ENCODE measurements at regions not wholly inside any gene's neighbourhood (a gene's known extent, or its start where the extent isn't known, plus 50 kb on each side); places are given as distances from the start of the nearest gene placed in this dataset.

DNA sequence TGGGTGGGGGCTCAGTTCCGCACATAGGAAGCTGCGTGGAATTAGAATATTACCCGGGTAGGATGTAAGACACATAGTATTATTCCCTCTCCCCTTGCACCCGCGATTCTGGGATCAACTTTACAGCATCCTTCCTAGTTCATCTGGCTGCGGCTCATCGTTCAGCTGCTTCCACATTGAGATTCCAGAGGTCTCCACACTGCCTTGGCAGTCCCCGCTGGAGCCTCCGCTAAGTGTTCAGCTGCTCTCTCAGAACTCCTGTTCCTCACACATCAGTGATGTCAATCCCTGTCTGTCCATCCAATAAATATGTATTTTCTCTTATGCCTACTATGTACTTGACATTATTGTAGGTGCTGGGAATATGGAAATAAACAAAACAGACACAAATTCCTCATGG lies 135.6 kb upstream of the SYT6 start:
- ATAC-seq (no peak), DNase-seq (no peak)
- WGBS, result 66% methylated on average over 9 of the region's 9 CpGs
- Histone ChIP-seq H3K27me3 (ENCODE audit: control insufficient read depth, insufficient read depth) (no peaks in the 10 kb centered on the region), H3K4me3 (ENCODE audit: low read length) (no peak overlapping the region), H3K9me3 (ENCODE audit: control insufficient read depth, low read length) (no peaks in the 10 kb centered on the region), H3K27ac (ENCODE audit: low read length) (no peak overlapping the region), H3K4me1 (ENCODE audit: control insufficient read depth, insufficient read depth, low read length) (no peaks in the 10 kb centered on the region)
- intact Hi-C loops (cut with DNase I), result no loop called here

DNA sequence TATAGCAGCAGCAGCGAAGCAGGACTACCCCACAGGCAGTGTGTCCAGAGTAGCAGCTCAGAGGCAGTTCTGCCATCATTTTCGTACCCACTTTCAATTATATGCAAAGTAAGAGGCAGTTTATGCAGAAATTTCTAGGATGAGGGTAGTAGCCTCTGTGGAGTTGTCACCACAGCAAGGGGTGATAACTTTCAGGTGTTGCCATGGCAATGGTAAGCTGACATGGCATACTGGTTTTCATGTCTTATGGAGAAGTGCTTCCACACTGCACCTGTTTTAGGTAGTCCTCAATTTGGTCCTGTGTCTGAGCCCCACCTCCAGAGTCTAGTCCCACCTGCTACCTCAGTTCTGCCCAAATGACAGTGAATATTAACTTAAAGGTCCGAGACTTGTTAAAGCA lies 133.3 kb upstream of the SYT6 start:
- Histone ChIP-seq H3K9me3 (ENCODE audit: control insufficient read depth, low read length) (no peaks in the 10 kb centered on the region), H3K4me3 (ENCODE audit: low read length) (no peak overlapping the region), H3K27me3 (ENCODE audit: control insufficient read depth, insufficient read depth) (no peaks in the 10 kb centered on the region), H3K4me1 (ENCODE audit: control insufficient read depth, insufficient read depth, low read length) (no peaks in the 10 kb centered on the region), H3K27ac (ENCODE audit: low read length) (no peak overlapping the region)
- intact Hi-C loops (cut with DNase I), result no loop called here
- no peak for ATAC-seq
- WGBS, result 84% methylated on average over 3 of the region's 3 CpGs
- DNase-seq, result no peak

DNA sequence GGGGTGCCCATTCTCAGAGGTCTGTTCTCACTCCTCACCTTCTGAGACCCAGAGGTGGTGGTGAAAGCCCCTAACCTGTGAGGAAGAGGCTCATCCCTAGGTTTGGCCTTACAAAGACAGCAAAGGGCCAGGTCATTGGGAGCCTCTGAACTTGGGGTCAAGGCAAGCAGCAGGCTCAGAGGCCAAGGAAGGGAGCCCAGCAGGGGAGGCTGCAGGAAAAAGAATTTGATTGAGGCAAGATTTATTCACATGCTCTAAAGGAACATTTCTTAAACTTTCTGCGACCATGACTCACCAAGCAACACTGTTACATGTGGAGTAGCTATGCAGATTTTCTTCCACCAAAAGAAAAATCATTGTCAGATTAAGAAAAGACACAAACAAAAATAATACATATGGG lies 132.5 kb upstream of the SYT6 start:
- Histone ChIP-seq H3K27ac (ENCODE audit: low read length) (no peak overlapping the region), H3K27me3 (ENCODE audit: control insufficient read depth, insufficient read depth) (no peaks in the 10 kb centered on the region), H3K9me3 (ENCODE audit: control insufficient read depth, low read length) (no peaks in the 10 kb centered on the region), H3K4me3 (ENCODE audit: low read length) (no peak overlapping the region), H3K4me1 (ENCODE audit: control insufficient read depth, insufficient read depth, low read length) (no peaks in the 10 kb centered on the region)
- no peak for DNase-seq
- intact Hi-C loops (cut with DNase I), result no loop called here
- WGBS, result 70% methylated on average over 1 of the region's 1 CpG
- no peak for ATAC-seq

DNA sequence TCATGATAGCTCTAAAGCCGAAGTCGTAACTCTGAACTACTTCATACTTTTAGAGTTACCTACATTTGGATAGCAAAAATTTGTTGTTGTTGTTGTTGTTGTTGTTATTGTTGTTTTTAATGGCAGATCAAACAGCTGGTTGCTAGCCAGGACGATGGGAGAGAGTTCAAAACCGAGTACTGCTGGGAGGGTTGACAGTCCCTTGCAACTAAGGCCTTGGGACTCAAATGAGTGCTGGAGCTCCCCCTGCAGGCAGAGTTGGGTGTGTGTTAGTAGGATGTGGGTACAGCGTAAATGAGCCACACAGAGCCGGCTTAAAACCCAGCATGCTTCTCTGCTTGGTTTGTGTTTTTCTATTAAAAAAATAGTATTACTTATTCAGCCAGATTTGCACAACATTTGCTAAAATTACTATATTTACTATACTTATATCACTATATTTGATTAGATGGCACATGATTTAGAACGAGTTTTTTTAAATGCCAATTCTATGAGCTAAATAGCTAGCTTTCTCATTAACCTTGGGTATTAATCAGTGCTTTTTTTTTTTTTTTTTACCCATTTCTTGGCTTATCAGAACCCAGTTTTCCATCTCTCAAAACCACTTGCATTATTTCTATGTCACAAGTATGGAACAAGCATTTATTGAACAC lies 129.2 kb upstream of the SYT6 start:
- Histone ChIP-seq H3K4me1 (ENCODE audit: control insufficient read depth, insufficient read depth, low read length) (no peaks in the 10 kb centered on the region), H3K4me3 (ENCODE audit: low read length) (no peak overlapping the region), H3K9me3 (ENCODE audit: control insufficient read depth, low read length) (no peaks in the 10 kb centered on the region), H3K27me3 (ENCODE audit: control insufficient read depth, insufficient read depth) (no peaks in the 10 kb centered on the region), H3K27ac (ENCODE audit: low read length) (no peak overlapping the region)
- peak; percentile 97 for ATAC-seq
- intact Hi-C loops (cut with DNase I), result loop anchor here (2.0 to 5.0 kb wide), 3 partner anchors 301 to 306 kb away; partner anchors contain the start of gene OLFML3 (in 3 of the 4)
- peak; percentile 88 to 96 (median 92) for DNase-seq
- 37% methylated on average over 7 of the region's 7 CpGs for WGBS

DNA sequence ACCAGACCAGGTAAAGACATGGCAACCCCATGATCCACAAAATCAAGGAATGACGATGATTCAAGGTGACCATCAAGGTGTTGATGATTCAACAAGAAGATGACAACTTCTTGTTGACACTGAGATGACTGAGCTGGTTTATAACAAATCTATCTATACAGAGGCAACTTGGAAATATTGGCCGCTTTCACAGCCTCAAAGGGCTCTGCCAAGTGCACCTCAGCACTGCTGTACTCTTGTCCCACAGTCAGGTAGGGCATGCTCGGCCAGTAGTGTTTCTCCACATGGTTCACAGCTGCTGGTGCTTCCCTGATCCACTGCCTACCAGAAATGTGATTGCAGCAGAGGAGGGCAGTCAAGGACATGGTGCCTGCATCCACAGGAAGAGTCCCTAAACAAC lies 125.2 kb upstream of the SYT6 start:
- intact Hi-C loops (cut with DNase I), result no loop called here
- Histone ChIP-seq H3K4me3 (ENCODE audit: low read length) (no peak overlapping the region), H3K9me3 (ENCODE audit: control insufficient read depth, low read length) (no peaks in the 10 kb centered on the region), H3K27ac (ENCODE audit: low read length) (no peak overlapping the region), H3K27me3 (ENCODE audit: control insufficient read depth, insufficient read depth) (no peaks in the 10 kb centered on the region), H3K4me1 (ENCODE audit: control insufficient read depth, insufficient read depth, low read length) (no peaks in the 10 kb centered on the region)
- 71% methylated on average over 3 of the region's 3 CpGs for WGBS
- DNase-seq (no peak), ATAC-seq (no peak)

DNA sequence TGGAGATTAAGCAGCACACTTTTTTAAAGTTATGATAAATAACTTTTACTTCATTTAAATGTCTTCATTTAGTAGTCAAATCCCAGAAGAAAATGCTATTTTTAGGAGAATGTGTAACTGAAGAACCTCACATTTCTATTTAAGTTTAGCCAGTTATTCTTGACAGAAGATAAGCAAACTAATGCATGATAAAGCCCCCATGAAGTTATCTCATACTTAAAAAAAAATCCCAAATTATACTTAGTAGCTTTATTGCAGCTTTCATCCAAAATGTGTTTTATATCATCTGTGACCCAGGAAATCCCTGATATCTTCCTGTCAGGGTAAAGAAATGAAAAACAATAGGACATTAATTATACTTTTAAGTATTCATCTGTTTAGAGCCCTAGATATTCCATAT lies 124.8 kb upstream of the SYT6 start:
- Histone ChIP-seq H3K4me1 (ENCODE audit: control insufficient read depth, insufficient read depth, low read length) (no peaks in the 10 kb centered on the region), H3K27ac (ENCODE audit: low read length) (no peak overlapping the region), H3K4me3 (ENCODE audit: low read length) (no peak overlapping the region), H3K9me3 (ENCODE audit: control insufficient read depth, low read length) (no peaks in the 10 kb centered on the region), H3K27me3 (ENCODE audit: control insufficient read depth, insufficient read depth) (no peaks in the 10 kb centered on the region)
- DNase-seq (no peak), ATAC-seq (no peak)
- intact Hi-C loops (cut with DNase I), result no loop called here

DNA sequence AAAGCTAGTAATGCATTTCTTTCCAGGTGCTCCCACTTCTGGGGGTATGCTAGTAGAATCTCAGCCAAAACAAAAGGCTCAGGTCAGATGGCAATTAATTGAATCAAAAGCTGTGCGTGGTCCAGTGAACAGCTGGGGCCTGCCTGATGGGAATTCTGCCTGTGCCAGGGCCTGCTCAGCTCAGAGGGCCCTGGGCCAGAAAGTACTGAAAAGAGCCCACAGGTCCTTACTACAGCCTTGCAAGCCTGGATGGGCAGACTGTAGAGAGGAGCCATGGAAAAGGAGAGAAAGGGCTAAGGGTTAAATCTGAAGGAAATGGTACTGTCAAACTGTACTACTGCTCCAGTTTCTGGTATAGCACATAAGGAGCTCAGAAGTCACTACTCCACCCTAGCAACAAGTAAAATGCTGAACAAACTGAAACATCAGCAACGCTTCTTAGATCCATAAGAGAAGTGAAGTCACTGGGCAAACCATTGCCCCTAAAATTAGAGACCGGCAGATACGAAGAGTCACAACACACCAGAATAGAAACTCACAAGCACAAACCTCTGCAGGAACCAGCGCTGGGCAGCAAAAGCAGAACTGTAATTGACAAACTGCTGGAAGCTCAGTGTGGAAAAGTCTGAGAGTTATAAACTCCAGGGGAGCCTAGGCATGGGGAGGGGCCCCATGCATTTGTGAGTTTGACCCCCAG lies 121.1 kb upstream of the SYT6 start:
- ATAC-seq (no peak), DNase-seq (no peak)
- 68% methylated on average over 5 of the region's 5 CpGs for WGBS
- Histone ChIP-seq H3K9me3 (ENCODE audit: control insufficient read depth, low read length) (no peaks in the 10 kb centered on the region), H3K27me3 (ENCODE audit: control insufficient read depth, insufficient read depth) (no peaks in the 10 kb centered on the region), H3K4me3 (ENCODE audit: low read length) (no peak overlapping the region), H3K27ac (ENCODE audit: low read length) (no peak overlapping the region), H3K4me1 (ENCODE audit: control insufficient read depth, insufficient read depth, low read length) (no peaks in the 10 kb centered on the region)
- intact Hi-C loops (cut with DNase I), result no loop called here

DNA sequence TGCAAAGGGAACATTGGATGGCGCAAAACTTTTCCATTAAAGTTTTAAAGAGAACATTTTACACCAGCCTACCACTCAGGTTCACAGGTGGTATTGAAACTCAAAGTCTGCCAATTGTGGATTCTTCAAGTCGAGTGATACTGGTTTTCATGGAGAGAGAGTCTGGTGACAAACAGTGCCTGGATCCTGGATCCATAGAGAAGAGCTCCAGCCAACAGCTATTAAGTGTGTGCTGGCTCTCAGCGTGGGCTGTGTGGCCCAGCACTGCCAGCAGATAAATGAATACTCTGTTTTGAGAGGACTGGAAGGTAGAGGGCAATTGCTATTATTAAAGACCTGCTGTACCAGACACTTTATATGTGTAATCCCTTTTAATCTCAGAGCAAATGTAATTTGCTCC lies 118.9 kb upstream of the SYT6 start:
- no peak for DNase-seq
- ATAC-seq, result no peak
- no peak overlapping the region for H3K4me3 ChIP-seq (ENCODE audit: low read length)
- no peaks in the 10 kb centered on the region for H3K4me1 ChIP-seq (ENCODE audit: control insufficient read depth, insufficient read depth, low read length)
- intact Hi-C loops (cut with DNase I), result no loop called here
- H3K27ac ChIP-seq (ENCODE audit: low read length), result no peak overlapping the region
- H3K27me3 ChIP-seq (ENCODE audit: control insufficient read depth, insufficient read depth), result no peaks in the 10 kb centered on the region
- no peaks in the 10 kb centered on the region for H3K9me3 ChIP-seq (ENCODE audit: control insufficient read depth, low read length)
- WGBS, result 58% methylated on average over 3 of the region's 3 CpGs

DNA sequence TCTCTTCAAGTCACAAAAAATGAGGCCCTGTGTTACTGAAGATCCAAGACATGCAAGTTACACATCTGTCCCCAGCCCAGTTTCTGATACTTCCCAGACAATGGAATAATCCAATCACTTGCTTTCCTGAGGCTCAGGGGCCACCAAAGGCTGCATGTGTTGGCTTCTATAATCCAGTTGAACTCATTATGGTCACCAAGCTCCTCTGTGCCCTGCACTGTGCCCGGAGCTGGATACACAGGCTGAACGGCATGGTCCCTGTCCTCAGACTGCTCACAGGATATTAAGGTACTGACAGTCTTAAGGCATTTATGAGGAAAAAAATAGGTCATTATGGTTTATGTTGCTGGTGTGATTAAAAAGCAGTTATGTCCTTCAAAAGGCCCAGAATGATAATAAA lies 117.0 kb upstream of the SYT6 start:
- Histone ChIP-seq H3K27me3 (ENCODE audit: control insufficient read depth, insufficient read depth) (no peaks in the 10 kb centered on the region), H3K4me3 (ENCODE audit: low read length) (no peak overlapping the region), H3K27ac (ENCODE audit: low read length) (no peak overlapping the region), H3K4me1 (ENCODE audit: control insufficient read depth, insufficient read depth, low read length) (no peaks in the 10 kb centered on the region), H3K9me3 (ENCODE audit: control insufficient read depth, low read length) (no peaks in the 10 kb centered on the region)
- DNase-seq, result no peak
- intact Hi-C loops (cut with DNase I), result no loop called here
- no peak for ATAC-seq
- 94% methylated on average over 2 of the region's 2 CpGs for WGBS

DNA sequence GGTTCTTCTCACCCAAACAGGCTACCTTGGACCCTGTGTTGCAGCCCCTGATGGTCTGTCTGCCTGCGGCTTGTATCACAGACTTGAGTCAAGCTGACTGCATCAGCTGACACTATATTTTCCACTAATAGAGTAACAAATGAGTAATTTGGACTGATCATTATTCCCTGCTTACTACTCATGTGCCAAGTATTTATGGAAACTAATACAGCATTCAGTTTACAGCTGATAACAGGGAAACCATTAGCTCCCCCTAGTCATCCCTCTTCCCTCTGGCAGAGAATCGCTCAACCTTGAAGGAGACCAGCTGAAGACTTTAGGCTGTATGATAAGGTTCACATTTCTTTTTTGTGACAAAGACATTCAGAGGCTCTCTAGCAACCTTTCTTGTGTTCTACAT lies 116.6 kb upstream of the SYT6 start:
- H3K27ac ChIP-seq (ENCODE audit: low read length), result no peak overlapping the region
- H3K4me1 ChIP-seq (ENCODE audit: control insufficient read depth, insufficient read depth, low read length), result no peaks in the 10 kb centered on the region
- H3K9me3 ChIP-seq (ENCODE audit: control insufficient read depth, low read length), result no peaks in the 10 kb centered on the region
- no peak overlapping the region for H3K4me3 ChIP-seq (ENCODE audit: low read length)
- ATAC-seq (no peak), DNase-seq (no peak)
- WGBS, result 70% methylated on average over 2 of the region's 2 CpGs
- intact Hi-C loops (cut with DNase I), result no loop called here
- no peaks in the 10 kb centered on the region for H3K27me3 ChIP-seq (ENCODE audit: control insufficient read depth, insufficient read depth)

DNA sequence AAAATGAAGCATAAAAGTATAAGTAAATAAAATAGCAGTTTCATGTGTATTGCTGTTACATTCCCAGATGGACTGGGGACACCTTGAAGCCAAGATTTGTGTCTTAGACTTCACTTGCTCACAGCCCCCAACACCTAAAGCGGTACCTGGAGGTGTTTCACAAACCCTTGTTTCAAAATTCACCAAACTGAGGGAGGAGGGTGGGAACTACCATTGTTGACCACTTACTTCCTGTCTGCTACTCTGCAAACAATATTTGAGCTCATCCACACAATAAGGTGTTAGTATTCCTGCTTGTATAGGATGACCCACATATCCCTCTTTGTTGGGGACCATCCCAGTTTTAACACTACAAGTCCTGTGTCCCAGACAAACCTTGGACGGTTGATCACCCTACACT lies 115.9 kb upstream of the SYT6 start:
- no peak overlapping the region for H3K4me3 ChIP-seq (ENCODE audit: low read length)
- DNase-seq (no peak), ATAC-seq (no peak)
- no peaks in the 10 kb centered on the region for H3K27me3 ChIP-seq (ENCODE audit: control insufficient read depth, insufficient read depth)
- H3K27ac ChIP-seq (ENCODE audit: low read length), result no peak overlapping the region
- 90% methylated on average over 2 of the region's 2 CpGs for WGBS
- no peaks in the 10 kb centered on the region for H3K4me1 ChIP-seq (ENCODE audit: control insufficient read depth, insufficient read depth, low read length)
- intact Hi-C loops (cut with DNase I), result no loop called here
- no peaks in the 10 kb centered on the region for H3K9me3 ChIP-seq (ENCODE audit: control insufficient read depth, low read length)

DNA sequence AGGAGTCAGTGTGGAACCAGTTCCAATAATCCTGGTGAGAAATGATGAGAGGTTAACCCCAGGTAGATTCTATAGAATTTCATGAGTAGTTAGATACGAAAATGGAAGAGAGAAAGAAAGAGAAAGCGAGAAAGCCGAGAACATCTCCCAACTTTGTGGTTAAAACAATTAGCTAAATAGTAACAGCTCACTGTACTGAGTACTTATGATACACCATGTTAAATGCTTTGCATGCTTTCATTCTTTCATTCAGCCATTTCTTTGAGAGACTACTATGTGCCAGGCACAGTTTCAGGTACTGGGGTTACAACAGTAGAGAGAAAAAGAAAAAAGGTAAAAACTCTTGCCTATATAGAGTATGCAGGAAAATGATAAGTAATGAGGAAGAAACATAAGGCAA lies 109.7 kb upstream of the SYT6 start:
- intact Hi-C loops (cut with DNase I), result no loop called here
- Histone ChIP-seq H3K4me3 (ENCODE audit: low read length) (no peak overlapping the region), H3K27ac (ENCODE audit: low read length) (no peak overlapping the region), H3K9me3 (ENCODE audit: control insufficient read depth, low read length) (no peaks in the 10 kb centered on the region), H3K4me1 (ENCODE audit: control insufficient read depth, insufficient read depth, low read length) (peaks cover 2% of the 10 kb centered on the region), H3K27me3 (ENCODE audit: control insufficient read depth, insufficient read depth) (no peaks in the 10 kb centered on the region)
- WGBS, result 86% methylated on average over 3 of the region's 3 CpGs
- ATAC-seq (no peak), DNase-seq (no peak)
